AG08395 (cell line): ENCODE measurements at regions not wholly inside any gene's neighbourhood (a gene's known extent, or its start where the extent isn't known, plus 50 kb on each side); places are given as distances from the start of the nearest gene placed in this dataset.

Experiments
- DNase-seq: peaks from one replicate; pipeline ENCODE4 v3.0.0; 2012; ENCODE audit warnings: mixed read lengths, low spot score

DNA sequence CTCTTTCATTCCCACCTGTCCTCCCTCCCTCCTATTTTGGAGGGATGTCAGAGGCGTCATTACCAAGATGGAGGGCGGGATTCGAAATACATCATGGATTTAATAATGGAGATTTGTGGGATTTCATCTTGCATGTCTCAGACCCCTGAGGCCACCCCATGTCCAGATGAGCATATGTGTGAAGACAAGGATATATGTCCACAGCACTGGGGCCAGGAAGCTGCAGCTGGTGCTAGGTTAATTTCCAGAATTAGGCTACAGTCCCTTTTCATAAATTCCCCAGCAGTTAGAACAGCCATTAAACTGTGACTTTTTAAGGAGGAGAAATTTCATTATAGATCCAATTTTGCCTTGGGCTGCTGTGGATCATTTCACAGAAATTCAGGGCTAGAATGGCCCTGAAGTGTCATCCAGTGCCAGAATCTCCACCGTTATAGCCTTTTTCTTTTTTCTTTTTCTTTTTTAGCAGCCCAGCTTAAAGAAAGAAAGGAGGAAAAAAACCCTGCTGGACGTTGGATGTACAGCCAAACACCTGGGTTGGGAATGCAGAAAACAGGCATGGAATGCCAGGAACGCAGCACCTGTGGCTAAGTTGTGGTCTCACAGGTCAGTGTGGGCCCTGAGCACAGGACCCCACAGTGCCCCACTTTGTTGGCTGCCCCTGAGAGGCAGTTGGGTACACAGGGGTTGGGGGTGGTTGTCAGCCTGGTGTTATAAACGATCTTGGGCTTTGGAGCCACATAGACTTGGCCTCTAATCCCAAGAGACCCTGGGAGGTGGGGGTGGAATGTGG, 50.2 kb upstream of the CXCL14 start:
- DNase-seq: no peak
